NB4 (cell line): ENCODE measurements at regions not wholly inside any gene's neighbourhood (a gene's known extent, or its start where the extent isn't known, plus 50 kb on each side); places are given as distances from the start of the nearest gene placed in this dataset.

Experiments
- CTCF ChIP-seq: IDR thresholded peaks from one replicate; pipeline ENCODE4 v1.5.1; 2012; ENCODE audit warnings: low read depth, low read length
- POLR2A ChIP-seq: IDR thresholded peaks from 2 replicates; pipeline ENCODE4 v1.6.1; 2011; ENCODE audit warnings: mild to moderate bottlenecking; ENCODE audit not compliant: insufficient read length; ENCODE audit errors: extremely low read depth

- TF ChIP-seq CTCF = no peak
- TF ChIP-seq POLR2A = no peak
Observed at GRCh38 chr15:97030251-97030650, 699.8 kb downstream of the NR2F2 start.
